CD4-positive, alpha-beta T cell treated with Interferon gamma for 1 hour (primary cell): ENCODE measurements at regions not wholly inside any gene's neighbourhood (a gene's known extent, or its start where the extent isn't known, plus 50 kb on each side); places are given as distances from the start of the nearest gene placed in this dataset.

ENCODE experiments used
- DNase-seq: peaks from one replicate; pipeline ENCODE4 v3.0.0-alpha.2; 2020

DNA sequence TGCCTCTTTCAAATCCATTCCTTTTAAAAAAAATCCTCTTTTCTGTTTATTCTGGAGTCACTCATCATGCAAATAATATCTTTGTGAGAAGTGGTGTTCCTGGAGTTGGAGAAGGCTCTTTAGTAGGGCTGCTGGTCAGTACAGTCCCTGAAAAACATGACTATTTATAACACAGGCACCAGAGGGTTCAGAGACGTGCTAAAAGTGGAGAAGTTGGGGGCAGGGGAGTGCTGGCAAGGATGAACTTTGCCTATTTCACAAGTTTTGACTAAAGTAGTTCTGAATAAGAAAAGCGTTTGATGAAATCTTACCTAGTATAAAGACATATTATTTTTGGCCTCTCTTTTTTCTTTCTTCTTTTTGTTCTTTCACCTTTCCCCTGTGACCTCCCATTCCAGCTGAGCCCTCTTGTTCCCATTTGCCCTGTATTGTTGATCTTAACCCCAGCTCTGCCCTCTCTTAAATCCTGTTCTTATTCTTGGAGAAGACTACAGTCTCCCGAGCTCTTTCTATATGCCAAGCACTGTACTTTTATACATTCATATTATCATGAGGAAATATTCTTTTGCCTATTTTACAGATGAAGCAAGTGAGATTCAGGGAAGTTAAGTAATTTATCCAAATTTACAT lies 129.1 kb downstream of the TM9SF2 start:
- DNase-seq, result no peak

DNA sequence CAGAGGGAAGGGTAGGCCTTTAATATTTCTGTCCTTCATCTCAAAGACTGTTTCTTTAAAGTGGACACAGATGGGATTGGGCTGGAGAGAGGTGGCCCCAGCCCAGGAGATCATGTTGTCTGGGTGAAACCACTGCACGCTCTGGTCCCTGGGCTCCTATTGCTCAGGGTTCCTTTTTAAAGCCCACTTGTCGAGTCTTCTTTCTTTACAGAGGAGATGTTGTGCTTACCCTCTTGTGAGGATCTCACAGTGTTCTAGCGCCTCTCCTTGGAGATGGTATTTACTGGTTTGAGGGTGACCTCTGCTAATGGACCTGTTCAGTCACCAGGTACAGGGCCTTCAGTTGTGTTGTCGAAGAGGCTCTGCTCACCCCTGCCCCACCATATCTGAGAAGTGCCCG lies 128.4 kb downstream of the TM9SF2 start:
- no peak for DNase-seq

GRCh38 chr13:99628442-99628841 lies 127.2 kb downstream of the TM9SF2 start:
- DNase-seq, result no peak

DNA sequence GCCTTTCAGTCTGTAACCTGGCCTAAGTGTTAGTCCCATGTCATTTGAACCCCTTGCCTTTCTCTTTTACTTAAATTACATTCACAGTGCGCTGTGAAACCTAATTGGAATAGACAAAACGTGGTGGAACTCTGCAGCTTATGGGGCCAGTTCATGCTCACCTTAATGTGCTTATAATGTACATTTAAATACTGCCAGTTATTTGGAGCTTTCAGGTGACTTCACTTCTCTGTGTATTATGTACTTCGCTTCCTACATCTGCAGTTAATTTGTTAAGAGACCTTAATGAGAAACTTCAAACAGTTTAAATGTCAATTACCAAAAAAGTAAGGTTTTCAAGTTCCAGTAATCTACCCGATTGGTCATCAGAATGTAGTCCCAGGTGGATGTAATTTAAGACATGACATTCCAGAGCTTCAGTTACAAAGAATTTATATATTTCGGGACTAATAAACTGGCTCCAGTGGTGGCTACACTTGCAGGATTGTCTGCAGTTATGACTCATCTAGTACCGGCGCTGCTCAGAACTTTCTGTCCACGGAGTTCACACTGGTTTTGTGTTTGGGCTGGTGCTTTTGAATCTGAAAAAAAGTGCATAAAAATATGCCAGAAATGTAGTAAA lies 125.3 kb downstream of the TM9SF2 start:
- DNase-seq, result no peak

DNA sequence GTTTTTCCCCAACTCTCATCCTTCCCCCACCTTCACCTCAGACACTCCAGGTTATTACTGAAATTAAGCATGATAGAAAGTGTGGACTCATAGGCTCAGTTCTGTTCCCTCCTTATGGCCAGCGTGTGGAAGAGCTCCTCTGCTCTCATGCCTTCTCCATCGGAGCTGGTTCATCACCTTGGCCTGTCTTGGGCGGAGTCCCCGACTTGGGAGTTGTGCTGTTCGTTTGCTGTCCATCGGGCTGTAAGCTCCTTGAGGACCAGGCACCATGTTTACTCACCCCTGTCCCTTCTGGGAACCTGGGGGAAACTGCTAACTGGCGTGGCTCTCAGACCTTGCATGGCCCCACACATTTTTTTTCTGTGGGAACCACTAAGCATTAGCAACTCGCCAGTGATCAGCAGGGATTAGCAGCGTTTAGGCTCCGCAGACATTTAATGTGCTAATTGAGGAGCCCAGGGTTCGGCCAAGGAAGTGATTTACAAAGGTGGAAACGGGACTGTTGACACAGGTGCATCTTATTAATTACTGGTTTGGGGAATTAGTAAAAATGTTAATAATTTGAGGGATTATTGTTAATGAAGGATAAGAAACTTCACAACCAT lies 123.8 kb downstream of the TM9SF2 start:
- no peak for DNase-seq

DNA sequence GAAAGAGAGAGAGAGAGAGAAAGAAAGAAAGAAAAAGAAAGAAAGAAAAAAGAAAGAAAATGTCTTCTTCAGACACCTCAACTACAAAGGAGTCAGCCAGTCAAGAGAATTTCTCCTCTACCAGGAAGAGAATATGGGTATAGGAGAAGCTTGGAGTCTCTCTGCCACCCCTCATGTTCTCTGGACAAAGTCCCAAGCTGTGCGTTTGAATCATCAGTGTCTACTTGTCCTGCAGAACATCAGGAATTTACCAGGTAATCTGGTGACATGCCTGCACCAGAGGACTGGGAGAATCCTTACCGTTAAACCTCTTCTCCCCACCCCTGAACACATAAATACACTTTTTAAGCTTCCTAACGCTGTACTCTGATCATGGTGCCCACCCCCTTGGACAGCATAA lies 119.5 kb downstream of the TM9SF2 start:
- DNase-seq, result no peak

DNA sequence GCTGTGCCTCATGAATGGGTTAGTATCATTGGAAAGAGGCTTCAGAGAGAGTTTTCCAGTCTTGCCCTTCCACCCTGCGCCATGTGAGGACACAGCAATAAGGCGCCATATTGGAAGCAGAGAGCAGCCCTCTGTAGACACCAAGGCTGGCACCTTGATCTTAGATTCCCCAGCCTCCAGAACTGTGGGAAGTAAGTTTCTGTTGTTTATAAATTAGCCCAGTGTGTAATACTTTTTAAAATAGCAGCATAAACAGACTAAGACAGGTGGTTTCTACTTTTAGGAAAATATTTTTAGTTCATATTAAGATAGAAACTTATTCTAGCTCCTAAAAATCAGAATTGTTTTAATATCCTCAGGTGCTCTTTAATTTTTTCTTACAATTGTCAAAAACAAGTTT lies 117.9 kb downstream of the TM9SF2 start:
- no peak for DNase-seq

- peak; percentile 5 for DNase-seq
These were observed 116.4 kb downstream of the TM9SF2 start for GRCh38 chr13:99617474-99618255.

GRCh38 chr13:99614465-99614885 lies 113.2 kb downstream of the TM9SF2 start:
- DNase-seq, result peak; percentile 27
